ENCODE measurements at regions not wholly inside any gene's neighbourhood (a gene's known extent, or its start where the extent isn't known, plus 50 kb on each side); places are given as distances from the start of the nearest gene placed in this dataset.

GRCh38 chr2:42900289-42900891 is 108.0 kb upstream of the HAAO start:
- no peak overlapping the region for H3K9ac ChIP-seq (ENCODE audit: insufficient read depth in 1 of 2, low read length in 2 of 2)
- H3K27ac ChIP-seq (ENCODE audit: low read depth in 1 of 2, low read length in 1 of 2): no peak overlapping the region
- TF ChIP-seq CTCF (IDR thresholded peaks at IDR 0.05; ENCODE audit: control extremely low read depth, extremely low read depth): no peak
- H3K27me3 ChIP-seq (ENCODE audit: control insufficient read depth in 3 of 3, insufficient read depth in 3 of 3, low read length in 2 of 3): peaks cover 0 to 5% (median 0%) of the 10 kb centered on the region in 3 donors
- H3K4me3 ChIP-seq: no peak overlapping the region
- no peaks in the 10 kb centered on the region for H3K9me3 ChIP-seq (ENCODE audit: control insufficient read depth in 4 of 4, insufficient read depth in 3 of 4, low read length in 3 of 4)
- DNase-seq: no peak
- whole genome bisulfite sequencing, 2 donors: 84 to 89% methylated on average over 5 of the region's 5 CpGs
- peaks cover under 1 to 22% (median 11%) of the 10 kb centered on the region in 5 donors for H3K4me1 ChIP-seq (ENCODE audit: control insufficient read depth in 5 of 5, insufficient read depth in 5 of 5, low read length in 5 of 5)
- H3K36me3 ChIP-seq (ENCODE audit: control insufficient read depth in 4 of 4, insufficient read depth in 4 of 4, low read length in 4 of 4): no peaks in the 10 kb centered on the region
- no peak for ATAC-seq (ENCODE audit: insufficient read depth, low FRiP score)

GRCh38 chr2:42897358-42897757 is 105.0 kb upstream of the HAAO start:
- Histone ChIP-seq H3K9ac (ENCODE audit: insufficient read depth in 1 of 2, low read length in 2 of 2) (no peak overlapping the region), H3K4me1 (ENCODE audit: control insufficient read depth in 5 of 5, insufficient read depth in 5 of 5, low read length in 5 of 5) (peaks cover 0 to 2% (median 0%) of the 10 kb centered on the region in 5 donors), H3K27me3 (ENCODE audit: control insufficient read depth in 3 of 3, insufficient read depth in 3 of 3, low read length in 2 of 3) (peaks cover 0 to 5% (median 0%) of the 10 kb centered on the region in 3 donors), H3K4me3 (no peak overlapping the region), H3K36me3 (ENCODE audit: control insufficient read depth in 4 of 4, insufficient read depth in 4 of 4, low read length in 4 of 4) (no peaks in the 10 kb centered on the region), H3K27ac (ENCODE audit: low read depth in 1 of 2, low read length in 1 of 2) (no peak overlapping the region), H3K9me3 (ENCODE audit: control insufficient read depth in 4 of 4, insufficient read depth in 3 of 4, low read length in 3 of 4) (no peaks in the 10 kb centered on the region)
- DNase-seq (no peak), ATAC-seq (ENCODE audit: insufficient read depth, low FRiP score) (no peak)
- TF ChIP-seq CTCF (IDR thresholded peaks at IDR 0.05; ENCODE audit: control extremely low read depth, extremely low read depth): no peak
- 85 to 98% methylated on average over 2 of the region's 2 CpGs for WGBS, 2 donors

DNA sequence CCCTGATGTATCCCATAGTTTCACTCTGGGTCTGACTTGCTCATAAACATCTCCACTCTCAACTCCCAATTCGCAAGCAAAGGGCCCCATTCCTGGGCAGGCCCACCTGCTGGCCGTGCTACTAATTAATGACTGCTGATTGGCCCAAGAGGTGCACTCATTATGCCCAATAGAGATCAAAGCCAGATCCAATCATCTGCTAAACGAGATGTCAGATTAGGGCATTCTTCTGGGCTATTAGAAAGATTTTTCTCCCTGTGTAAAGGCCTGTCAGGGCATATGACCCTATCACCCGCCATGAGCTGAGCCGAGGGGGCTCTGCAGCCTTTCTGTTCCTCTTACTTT is 103.4 kb upstream of the HAAO start:
- Histone ChIP-seq H3K27ac (ENCODE audit: low read depth in 1 of 2, low read length in 1 of 2) (no peak overlapping the region), H3K36me3 (ENCODE audit: control insufficient read depth in 4 of 4, insufficient read depth in 4 of 4, low read length in 4 of 4) (no peaks in the 10 kb centered on the region), H3K27me3 (ENCODE audit: control insufficient read depth in 3 of 3, insufficient read depth in 3 of 3, low read length in 2 of 3) (peaks cover 0 to 5% (median 0%) of the 10 kb centered on the region in 3 donors), H3K4me3 (no peak overlapping the region), H3K9ac (ENCODE audit: insufficient read depth in 1 of 2, low read length in 2 of 2) (no peak overlapping the region), H3K9me3 (ENCODE audit: control insufficient read depth in 4 of 4, insufficient read depth in 3 of 4, low read length in 3 of 4) (no peaks in the 10 kb centered on the region), H3K4me1 (ENCODE audit: control insufficient read depth in 5 of 5, insufficient read depth in 5 of 5, low read length in 5 of 5) (peaks cover 0 to 2% (median 0%) of the 10 kb centered on the region in 5 donors)
- DNase-seq (no peak), ATAC-seq (ENCODE audit: insufficient read depth, low FRiP score) (no peak)
- TF ChIP-seq CTCF (IDR thresholded peaks at IDR 0.05; ENCODE audit: control extremely low read depth, extremely low read depth): no peak
- WGBS, 2 donors: 81 to 97% methylated on average over 5 of the region's 5 CpGs
